Activated naive CD4-positive, alpha-beta T cell treated with Interleukin-2 at 50 U/mL for 16 hours (primary cell): ENCODE measurements at regions not wholly inside any gene's neighbourhood (a gene's known extent, or its start where the extent isn't known, plus 50 kb on each side); places are given as distances from the start of the nearest gene placed in this dataset.

Experiments
- DNase-seq: peaks from one replicate; pipeline ENCODE4 v3.0.0-alpha.2; 2020

GRCh38 chr18:2340335-2340734 lies 231.0 kb downstream of the METTL4 start:
- DNase-seq: no peak

DNA sequence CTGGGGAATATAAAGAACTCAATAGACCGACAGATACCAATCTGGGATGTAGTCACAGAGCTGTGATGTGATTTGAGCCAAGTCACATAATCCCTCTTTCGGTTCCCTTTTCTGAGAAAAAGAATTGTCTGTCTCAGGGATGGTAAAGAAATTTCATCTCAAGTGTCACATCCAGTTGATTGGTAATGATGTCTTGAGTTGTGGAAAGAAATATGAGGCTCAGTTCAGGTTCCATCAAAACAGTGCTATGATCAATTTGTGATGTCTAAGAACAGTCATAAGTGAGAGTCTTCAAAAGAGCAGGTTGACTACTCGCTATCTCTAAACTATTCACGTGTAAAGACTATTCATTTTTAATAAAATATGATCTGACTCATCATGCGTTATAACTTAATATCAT lies 223.3 kb downstream of the METTL4 start:
- DNase-seq: no peak

GRCh38 chr18:2351126-2351850 lies 220.0 kb downstream of the METTL4 start:
- no peak for DNase-seq

DNA sequence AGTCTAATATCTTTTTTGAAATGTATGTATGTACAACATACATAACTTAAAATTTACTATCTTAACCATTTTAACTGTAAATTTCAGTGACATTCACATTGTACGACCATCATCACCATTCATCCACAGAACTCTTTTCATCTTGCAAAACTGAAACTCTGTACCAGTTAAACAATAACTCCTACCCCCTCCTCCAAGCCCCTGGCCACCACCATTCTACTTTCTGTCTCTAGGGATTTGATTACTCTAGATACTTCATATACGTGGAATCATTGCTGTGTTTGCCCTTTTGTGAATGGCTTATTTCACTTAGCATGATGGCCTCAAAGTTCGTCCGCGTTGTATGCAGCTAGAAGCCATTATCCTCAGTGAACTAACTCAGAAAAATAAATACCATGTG lies 217.0 kb downstream of the METTL4 start:
- no peak for DNase-seq

DNA sequence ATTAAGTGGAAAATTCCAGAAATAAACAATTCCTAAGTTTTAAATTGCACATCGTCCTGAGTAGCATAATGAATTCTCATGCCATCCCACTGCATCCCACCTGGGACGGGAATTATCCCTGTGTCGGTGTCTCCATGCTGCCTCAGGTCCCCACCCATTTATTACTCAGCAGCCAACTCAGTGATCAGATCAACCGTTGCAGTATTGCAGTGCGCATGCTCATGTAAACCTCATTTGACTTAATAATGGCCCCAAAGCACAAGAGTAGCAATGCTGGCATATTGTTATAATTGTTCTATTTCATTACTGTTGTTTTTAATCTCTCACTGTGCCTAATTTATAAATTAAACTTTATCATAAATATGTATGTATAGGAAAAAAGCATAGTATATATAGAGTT lies 214.4 kb downstream of the METTL4 start:
- DNase-seq: no peak

GRCh38 chr18:2360861-2361260 lies 210.4 kb downstream of the METTL4 start:
- DNase-seq: no peak

GRCh38 chr18:2368102-2368501 lies 203.2 kb downstream of the METTL4 start:
- no peak for DNase-seq

GRCh38 chr18:2376707-2377106 lies 194.6 kb downstream of the METTL4 start:
- no peak for DNase-seq

DNA sequence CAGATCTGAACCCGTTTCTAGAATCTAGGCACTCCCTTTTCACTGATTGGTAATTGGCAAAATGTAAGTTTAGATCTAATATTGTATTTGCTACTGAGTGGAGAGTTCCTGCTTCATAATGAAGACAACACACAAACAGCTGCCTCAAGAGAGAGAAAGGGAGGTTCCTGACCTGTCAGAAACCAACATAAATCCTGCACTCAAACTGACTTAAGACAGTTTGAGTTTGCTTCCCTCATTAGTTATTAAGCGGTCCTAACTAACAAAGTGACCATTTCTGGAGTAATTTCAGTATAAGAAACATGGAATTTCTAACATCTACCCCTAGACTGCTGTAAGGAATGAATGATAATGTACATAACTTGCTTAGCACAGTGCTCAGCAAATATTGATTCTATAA lies 191.2 kb downstream of the METTL4 start:
- DNase-seq: no peak

- DNase-seq: no peak
Measured at GRCh38 chr18:2381539-2381938, 189.8 kb downstream of the METTL4 start.

DNA sequence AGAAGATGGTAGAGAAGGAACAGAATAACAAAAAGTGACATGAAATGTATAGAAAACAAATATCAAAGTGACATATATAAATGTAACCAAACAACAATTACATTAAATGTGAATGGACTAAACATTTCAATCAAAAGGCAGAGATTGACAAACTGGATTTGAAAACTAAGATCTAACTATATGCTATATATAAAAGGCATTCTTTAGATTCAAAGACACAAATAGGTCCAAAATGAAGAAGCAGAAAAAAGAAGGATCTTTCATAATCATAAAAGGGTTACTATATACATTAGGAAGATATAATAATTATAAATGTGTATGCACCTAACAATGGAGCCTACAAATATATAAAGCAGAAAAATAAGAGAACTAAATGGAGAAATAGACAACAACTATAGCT lies 183.7 kb downstream of the METTL4 start:
- DNase-seq: no peak

DNA sequence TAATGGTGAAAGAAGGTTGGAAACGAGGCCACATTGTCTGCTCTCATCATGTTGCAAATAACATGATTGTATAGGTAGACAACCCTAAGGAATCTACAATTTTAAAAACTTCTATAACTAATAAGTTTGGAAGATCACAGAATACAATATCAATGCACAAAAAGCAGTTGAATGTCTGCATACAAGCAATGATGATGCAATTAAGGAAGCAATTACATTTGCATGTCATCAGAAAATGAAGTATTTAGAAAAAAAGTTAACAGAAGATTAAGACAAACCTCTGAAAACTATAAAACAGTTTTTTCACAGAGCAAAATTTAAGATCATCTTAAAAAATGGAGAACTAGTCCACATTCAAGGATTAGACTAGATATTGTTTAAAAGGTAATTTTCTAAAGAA lies 181.1 kb downstream of the METTL4 start:
- no peak for DNase-seq

DNA sequence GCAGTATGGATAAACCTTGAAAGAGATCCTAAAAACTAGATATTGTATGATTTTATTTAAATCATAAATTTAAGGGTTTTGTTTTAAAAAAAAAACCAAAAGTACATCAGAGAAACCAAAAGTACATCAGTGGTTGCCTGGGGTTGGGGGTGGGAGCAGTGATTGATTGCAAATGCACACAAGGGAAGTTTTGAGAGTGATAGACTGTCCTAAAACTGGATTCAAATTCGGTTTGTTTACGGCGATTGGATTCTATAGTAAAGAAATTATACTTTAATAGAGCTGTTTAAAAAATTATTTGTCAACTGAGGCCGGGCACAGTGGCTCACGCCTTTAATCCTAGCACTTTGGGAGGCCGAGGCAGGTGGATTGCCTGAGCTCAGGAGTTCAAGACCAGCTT lies 179.8 kb downstream of the METTL4 start:
- DNase-seq: no peak

DNA sequence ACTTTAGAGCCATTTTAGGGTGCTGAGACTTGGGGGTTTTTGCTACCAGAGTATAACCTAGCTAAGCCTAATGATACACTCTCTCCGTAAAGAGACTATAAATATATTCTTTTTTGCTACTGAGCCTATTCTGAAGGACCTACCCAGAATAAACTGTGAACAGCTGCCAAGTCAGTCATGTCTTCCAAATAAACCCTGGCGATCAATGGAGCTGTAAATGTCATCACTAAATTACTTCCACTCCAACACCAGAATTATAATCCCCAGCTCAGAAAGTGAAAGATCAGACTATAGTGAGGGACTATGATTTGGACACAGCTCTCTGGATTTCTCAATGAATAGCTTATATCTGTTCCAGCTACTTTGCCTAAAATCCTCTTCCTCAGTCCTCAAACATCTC lies 178.9 kb downstream of the METTL4 start:
- no peak for DNase-seq

GRCh38 chr18:2394684-2395083 lies 176.6 kb downstream of the METTL4 start:
- no peak for DNase-seq

GRCh38 chr18:2395427-2396161 lies 175.7 kb downstream of the METTL4 start:
- DNase-seq: no peak

DNA sequence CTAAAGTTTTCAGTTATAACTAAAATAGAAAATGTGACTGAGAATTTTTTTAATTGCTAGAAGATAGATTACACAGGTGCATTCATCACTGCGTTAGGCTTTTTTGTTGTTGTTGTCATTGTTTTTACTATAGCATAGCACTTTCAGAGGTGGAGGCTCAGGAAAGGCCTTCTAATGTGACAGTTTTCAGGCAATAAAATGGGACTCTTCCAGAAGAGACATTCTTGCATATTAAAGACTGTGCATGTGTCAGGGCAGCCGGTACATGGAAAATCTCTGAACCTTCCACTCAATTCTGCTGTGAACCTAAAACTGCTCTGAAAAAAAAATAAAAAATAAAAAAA lies 175.2 kb downstream of the METTL4 start:
- no peak for DNase-seq

- no peak for DNase-seq
Measured at GRCh38 chr18:2400701-2401196, 170.6 kb downstream of the METTL4 start.

- no peak for DNase-seq
Measured at GRCh38 chr18:2402084-2402483, 169.2 kb downstream of the METTL4 start.

GRCh38 chr18:2406544-2406943 lies 164.8 kb downstream of the METTL4 start:
- no peak for DNase-seq

- DNase-seq: no peak
Measured at GRCh38 chr18:2407961-2408360, 163.3 kb downstream of the METTL4 start.

GRCh38 chr18:2409906-2410305 lies 161.4 kb downstream of the METTL4 start:
- DNase-seq: no peak

DNA sequence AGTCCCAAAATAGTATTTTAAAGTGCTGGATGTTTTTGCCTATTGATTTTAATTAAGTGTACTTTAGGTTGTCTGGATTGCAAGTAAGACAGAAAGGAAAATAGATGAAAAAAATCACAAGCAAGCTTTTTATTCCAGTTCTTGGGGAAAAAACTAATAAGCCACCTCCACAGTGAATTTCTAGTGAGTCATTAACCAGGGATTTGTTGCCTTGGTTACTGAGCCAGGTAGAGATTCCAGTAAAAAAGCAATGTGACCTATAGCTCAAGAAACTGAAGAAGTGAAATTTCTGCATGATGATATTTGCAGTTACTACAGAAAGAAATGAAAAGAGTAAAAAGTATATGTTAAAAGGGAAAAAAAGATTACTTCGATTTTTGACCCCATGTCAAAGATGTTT lies 160.6 kb downstream of the METTL4 start:
- DNase-seq: no peak

- no peak for DNase-seq
Measured at GRCh38 chr18:2411381-2411960, 159.8 kb downstream of the METTL4 start.
